GM12878 (cell line): ENCODE measurements at regions not wholly inside any gene's neighbourhood (a gene's known extent, or its start where the extent isn't known, plus 50 kb on each side); places are given as distances from the start of the nearest gene placed in this dataset.

Source experiments
- ATAC-seq: fragments of 200-7000 bp; cut with Tn5 transposase; 3 replicates; pipeline ENCODE4 v1.9.1; 2020; ENCODE audit warnings: mild to moderate bottlenecking, moderate library complexity
- BruUV-seq: library from RNA; stranded (reverse); fragments of 400-500 nt; replicated peaks from 2 replicates; lab custom pipeline; 2021; lab: Mats Ljungman, UMichigan
- CTCF ChIA-PET: fragments of 300-600 bp; sonication (Branson Sonifier 250); formaldehyde crosslinking; extraction: SDS; loops from one replicate; lab custom pipeline; 2021; ENCODE audit warnings: inconsistent platforms; lab: Yijun Ruan, JAX
- POLR2A ChIA-PET: fragments of 350-600 bp; formaldehyde crosslinking; extraction: SDS; loops from one replicate; lab custom pipeline; 2021; ENCODE audit warnings: inconsistent platforms; lab: Charles Lee
- RAD21 ChIA-PET: fragments of 300-600 bp; sonication (Branson Sonifier 250); formaldehyde crosslinking; loops from one replicate; lab custom pipeline; 2023; ENCODE audit warnings: antibody characterized with exemption; ENCODE audit not compliant: unreplicated experiment; lab: Charles Lee
- SMC1A ChIA-PET: fragments of 300-600 bp; sonication (Branson Sonifier 250); formaldehyde crosslinking; loops from one replicate; lab custom pipeline; 2023; ENCODE audit not compliant: unreplicated experiment, uncharacterized antibody; lab: Charles Lee
- DNase-seq: peaks from one replicate; pipeline ENCODE4 v3.0.0-alpha.2; 2011; ENCODE audit warnings: low read depth, low spot score
- FAIRE-seq: peaks from 3 replicates; lab custom pipeline; 2011; peaks lifted over from hg19 to GRCh38; lab: Jason Lieb, UNC
- H2AFZ ChIP-seq: 2 replicates; pipeline ENCODE4 v1.6.0; 2011; ENCODE audit warnings: low read depth, low read length, control low read depth; ENCODE audit not compliant: control insufficient read depth
- H3K27ac ChIP-seq: 2 replicates; pipeline ENCODE4 v1.5.1; 2011; ENCODE audit warnings: control low read depth; ENCODE audit not compliant: control insufficient read depth, insufficient read depth
- H3K27me3 ChIP-seq, 2 experiments: replicated peaks in 1 of 2; 2 replicates each; pipeline versions ENCODE4 v1.6.0 to v1.6.1; 2011; ENCODE audit warnings: low read length in 1 of 2; ENCODE audit not compliant: control insufficient read depth in 2 of 2, insufficient read depth in 2 of 2
- H3K36me3 ChIP-seq, 2 experiments: 2 replicates each; pipeline ENCODE4 v1.5.1; 2011; ENCODE audit warnings: low read length in 1 of 2; ENCODE audit not compliant: control insufficient read depth in 2 of 2, insufficient read depth in 2 of 2
- H3K4me1 ChIP-seq: 2 replicates; pipeline ENCODE4 v1.6.1; 2011; ENCODE audit warnings: mild to moderate bottlenecking, low read length, moderate library complexity, mixed read lengths; ENCODE audit not compliant: control insufficient read depth, insufficient read depth
- H3K4me2 ChIP-seq: 2 replicates; pipeline ENCODE4 v1.6.0; 2011; ENCODE audit warnings: control low read depth; ENCODE audit not compliant: control insufficient read depth, insufficient read depth
- H3K4me3 ChIP-seq: fragments of 200-600 bp; sonication (generic); 2 replicates; pipeline ENCODE4 v1.5.1; 2016
- H3K79me2 ChIP-seq: 2 replicates; pipeline ENCODE4 v1.6.0; 2011; ENCODE audit warnings: low read length; ENCODE audit not compliant: control insufficient read depth, insufficient read depth
- H3K9ac ChIP-seq: 2 replicates; pipeline ENCODE4 v1.8.0; 2011; ENCODE audit warnings: low read length, control low read depth, mixed read lengths; ENCODE audit not compliant: control insufficient read depth, insufficient read depth
- H3K9me3 ChIP-seq: replicated peaks from 3 replicates; pipeline ENCODE4 v1.5.1; 2011; ENCODE audit warnings: mild to moderate bottlenecking, low read length; ENCODE audit not compliant: control insufficient read depth, insufficient read depth
- H4K20me1 ChIP-seq: 2 replicates; pipeline ENCODE4 v1.6.0; 2011; ENCODE audit not compliant: control insufficient read depth, insufficient read depth
- BRCA1 ChIP-seq: IDR thresholded peaks from 2 replicates; pipeline ENCODE4 v1.6.1; 2011; ENCODE audit warnings: low read depth, low read length, improper control_type of control experiment
- CHD2 ChIP-seq: IDR thresholded peaks from 2 replicates; pipeline ENCODE4 v1.6.1; 2011; ENCODE audit warnings: low read depth, low read length, improper control_type of control experiment, borderline replicate concordance
- IKZF2 ChIP-seq, 2 experiments: fragments of 450-650 bp; IDR thresholded peaks; 2 replicates each; pipeline ENCODE4 v1.6.1; 2017; ENCODE audit warnings: mild to moderate bottlenecking in 2 of 2, moderate library complexity in 2 of 2
- MTA3 ChIP-seq: IDR thresholded peaks from 2 replicates; pipeline ENCODE4 v1.6.1; 2012; ENCODE audit warnings: low read length, inconsistent platforms, borderline replicate concordance
- PAX8 ChIP-seq: fragments of 450-650 bp; IDR thresholded peaks from 2 replicates; pipeline ENCODE4 v1.6.1; 2017; ENCODE audit warnings: mild to moderate bottlenecking, moderate library complexity
- PML ChIP-seq: IDR thresholded peaks from 2 replicates; pipeline ENCODE4 v1.6.1; 2012; ENCODE audit warnings: low read length, inconsistent platforms
- SMC3 ChIP-seq: IDR thresholded peaks from 2 replicates; pipeline ENCODE4 v1.6.1; 2011; ENCODE audit warnings: low read length, improper control_type of control experiment, borderline replicate concordance
- TARDBP ChIP-seq: IDR thresholded peaks from 2 replicates; pipeline ENCODE4 v1.6.1; 2016; ENCODE audit warnings: borderline replicate concordance
- ZNF217 ChIP-seq: fragments of 450-650 bp; IDR thresholded peaks from 2 replicates; pipeline ENCODE4 v1.6.1; 2017; ENCODE audit warnings: antibody characterized with exemption, mild to moderate bottlenecking
- ZNF24 ChIP-seq: fragments of 450-650 bp; IDR thresholded peaks from 2 replicates; pipeline ENCODE4 v1.6.1; 2017; ENCODE audit warnings: antibody characterized with exemption, mild to moderate bottlenecking
- ZNF274 ChIP-seq: IDR thresholded peaks from one replicate; pipeline ENCODE4 v1.8.0; 2011; ENCODE audit not compliant: insufficient read length, insufficient read depth
- WGBS: methylation state at CpG from one replicate; pipeline ENCODE4 v1.1.6; 2016; ENCODE audit warnings: low lambda C conversion rate; ENCODE audit not compliant: insufficient replicate concordance, insufficient coverage; ENCODE audit errors: missing lambda C conversion rate; 5-methylcytosine and 5-hydroxymethylcytosine counted together
- in situ Hi-C: fragments of 300-500 bp; cut with MboI; formaldehyde crosslinking; loops from 9 replicates; pipeline ENCODE4 v1.14.3; 2018; ENCODE audit warnings: mixed read lengths
- intact Hi-C: fragments of 100-400 bp; cut with micrococcal nuclease; formaldehyde crosslinking; loops from one replicate; pipeline ENCODE4 v1.14.2; 2022; ENCODE audit not compliant: unreplicated experiment
- TF ChIP-seq, protein P1 (sequence below): fragments of 450-650 bp; IDR thresholded peaks from 2 replicates; pipeline ENCODE4 v1.6.1; 2017; ENCODE audit warnings: mild to moderate bottlenecking, moderate library complexity
- TF ChIP-seq, protein P2 (sequence below), 3 experiments: IDR thresholded peaks in 2 of 3; conservative IDR thresholded peaks in 1 of 3; 2 replicates each; pipeline ENCODE4 v1.5.1; 2011; ENCODE audit warnings: low read depth in 3 of 3, low read length in 3 of 3, mild to moderate bottlenecking in 3 of 3, control low read depth in 2 of 3, moderate library complexity in 2 of 3, inconsistent platforms in 1 of 3, mixed read lengths in 1 of 3; ENCODE audit not compliant: control insufficient read depth in 2 of 3, insufficient read depth in 1 of 3; ENCODE audit errors: extremely low read depth in 1 of 3
- TF ChIP-seq, protein P3 (sequence below): IDR thresholded peaks from 2 replicates; pipeline ENCODE4 v1.6.1; 2012; ENCODE audit warnings: mild to moderate bottlenecking, low read depth, low read length

DNA sequence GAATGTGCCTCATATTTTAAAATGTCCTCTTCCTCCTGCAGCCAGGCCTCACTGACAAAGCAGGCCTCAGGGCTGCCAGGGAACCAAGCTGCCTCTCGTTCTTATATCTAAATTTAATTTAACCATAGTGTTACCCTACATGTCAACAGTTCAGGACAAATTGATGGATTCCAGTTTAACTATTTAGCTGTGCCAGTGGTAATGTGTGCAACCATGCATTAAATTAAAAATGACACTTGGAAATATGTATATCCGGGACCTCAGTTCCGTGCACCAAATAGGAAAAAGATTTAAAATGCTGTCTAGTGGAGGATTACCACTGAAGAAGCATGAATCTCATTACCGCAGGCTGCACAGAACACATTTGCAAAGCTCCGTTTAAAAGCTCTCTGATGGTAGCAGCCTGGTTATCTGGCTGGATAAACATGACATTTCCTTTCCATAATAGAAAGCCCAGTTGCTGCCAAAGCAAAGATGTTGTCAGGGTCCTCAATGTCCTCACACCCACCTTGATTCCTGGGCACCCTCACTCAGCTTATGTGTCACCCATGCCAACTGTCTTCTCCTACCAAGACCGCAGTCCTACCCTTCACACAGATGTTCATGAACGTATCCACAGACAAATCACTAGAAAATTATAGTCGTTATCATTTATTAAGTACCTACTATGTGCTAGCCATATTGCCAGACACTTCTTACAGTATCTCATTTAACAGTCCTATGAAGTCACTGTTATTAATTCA, 73.3 kb upstream of the FRMD4A start:
- no peak overlapping the region for H3K27ac ChIP-seq
- no peak for ATAC-seq
- SMC1A ChIA-PET: no interaction called here
- H3K4me1 ChIP-seq: no peaks in the 10 kb centered on the region
- peaks cover 2% of the 10 kb centered on the region; the same call in 1 of the 2 replicates for H4K20me1 ChIP-seq
- H3K9ac ChIP-seq: no peak overlapping the region
- 23% methylated on average over 8 of the region's 8 CpGs for WGBS
- TF ChIP-seq SMC3 (no peak), MTA3 (no peak), ZNF274 (no peak), TARDBP (no peak), PAX8 (no peak), CHD2 (no peak), IKZF2 (IDR thresholded peaks at IDR 0.05) (no peak), PML (no peak), BRCA1 (no peak), ZNF24 (no peak), ZNF217 (no peak)
- TF ChIP-seq, protein P1, sequence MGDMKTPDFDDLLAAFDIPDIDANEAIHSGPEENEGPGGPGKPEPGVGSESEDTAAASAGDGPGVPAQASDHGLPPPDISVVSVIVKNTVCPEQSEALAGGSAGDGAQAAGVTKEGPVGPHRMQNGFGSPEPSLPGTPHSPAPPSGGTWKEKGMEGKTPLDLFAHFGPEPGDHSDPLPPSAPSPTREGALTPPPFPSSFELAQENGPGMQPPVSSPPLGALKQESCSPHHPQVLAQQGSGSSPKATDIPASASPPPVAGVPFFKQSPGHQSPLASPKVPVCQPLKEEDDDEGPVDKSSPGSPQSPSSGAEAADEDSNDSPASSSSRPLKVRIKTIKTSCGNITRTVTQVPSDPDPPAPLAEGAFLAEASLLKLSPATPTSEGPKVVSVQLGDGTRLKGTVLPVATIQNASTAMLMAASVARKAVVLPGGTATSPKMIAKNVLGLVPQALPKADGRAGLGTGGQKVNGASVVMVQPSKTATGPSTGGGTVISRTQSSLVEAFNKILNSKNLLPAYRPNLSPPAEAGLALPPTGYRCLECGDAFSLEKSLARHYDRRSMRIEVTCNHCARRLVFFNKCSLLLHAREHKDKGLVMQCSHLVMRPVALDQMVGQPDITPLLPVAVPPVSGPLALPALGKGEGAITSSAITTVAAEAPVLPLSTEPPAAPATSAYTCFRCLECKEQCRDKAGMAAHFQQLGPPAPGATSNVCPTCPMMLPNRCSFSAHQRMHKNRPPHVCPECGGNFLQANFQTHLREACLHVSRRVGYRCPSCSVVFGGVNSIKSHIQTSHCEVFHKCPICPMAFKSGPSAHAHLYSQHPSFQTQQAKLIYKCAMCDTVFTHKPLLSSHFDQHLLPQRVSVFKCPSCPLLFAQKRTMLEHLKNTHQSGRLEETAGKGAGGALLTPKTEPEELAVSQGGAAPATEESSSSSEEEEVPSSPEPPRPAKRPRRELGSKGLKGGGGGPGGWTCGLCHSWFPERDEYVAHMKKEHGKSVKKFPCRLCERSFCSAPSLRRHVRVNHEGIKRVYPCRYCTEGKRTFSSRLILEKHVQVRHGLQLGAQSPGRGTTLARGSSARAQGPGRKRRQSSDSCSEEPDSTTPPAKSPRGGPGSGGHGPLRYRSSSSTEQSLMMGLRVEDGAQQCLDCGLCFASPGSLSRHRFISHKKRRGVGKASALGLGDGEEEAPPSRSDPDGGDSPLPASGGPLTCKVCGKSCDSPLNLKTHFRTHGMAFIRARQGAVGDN: no peak
- TF ChIP-seq, protein P2, sequence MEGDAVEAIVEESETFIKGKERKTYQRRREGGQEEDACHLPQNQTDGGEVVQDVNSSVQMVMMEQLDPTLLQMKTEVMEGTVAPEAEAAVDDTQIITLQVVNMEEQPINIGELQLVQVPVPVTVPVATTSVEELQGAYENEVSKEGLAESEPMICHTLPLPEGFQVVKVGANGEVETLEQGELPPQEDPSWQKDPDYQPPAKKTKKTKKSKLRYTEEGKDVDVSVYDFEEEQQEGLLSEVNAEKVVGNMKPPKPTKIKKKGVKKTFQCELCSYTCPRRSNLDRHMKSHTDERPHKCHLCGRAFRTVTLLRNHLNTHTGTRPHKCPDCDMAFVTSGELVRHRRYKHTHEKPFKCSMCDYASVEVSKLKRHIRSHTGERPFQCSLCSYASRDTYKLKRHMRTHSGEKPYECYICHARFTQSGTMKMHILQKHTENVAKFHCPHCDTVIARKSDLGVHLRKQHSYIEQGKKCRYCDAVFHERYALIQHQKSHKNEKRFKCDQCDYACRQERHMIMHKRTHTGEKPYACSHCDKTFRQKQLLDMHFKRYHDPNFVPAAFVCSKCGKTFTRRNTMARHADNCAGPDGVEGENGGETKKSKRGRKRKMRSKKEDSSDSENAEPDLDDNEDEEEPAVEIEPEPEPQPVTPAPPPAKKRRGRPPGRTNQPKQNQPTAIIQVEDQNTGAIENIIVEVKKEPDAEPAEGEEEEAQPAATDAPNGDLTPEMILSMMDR (IDR thresholded peaks at IDR 0.05 in 2 of 3, conservative IDR thresholded peaks at IDR 0.05 in 1 of 3; ENCODE audit: control insufficient read depth in 2 of 3, extremely low read depth in 1 of 3, insufficient read depth in 1 of 3, low read depth in 3 of 3, low read length in 3 of 3): no peak
- TF ChIP-seq, protein P3, sequence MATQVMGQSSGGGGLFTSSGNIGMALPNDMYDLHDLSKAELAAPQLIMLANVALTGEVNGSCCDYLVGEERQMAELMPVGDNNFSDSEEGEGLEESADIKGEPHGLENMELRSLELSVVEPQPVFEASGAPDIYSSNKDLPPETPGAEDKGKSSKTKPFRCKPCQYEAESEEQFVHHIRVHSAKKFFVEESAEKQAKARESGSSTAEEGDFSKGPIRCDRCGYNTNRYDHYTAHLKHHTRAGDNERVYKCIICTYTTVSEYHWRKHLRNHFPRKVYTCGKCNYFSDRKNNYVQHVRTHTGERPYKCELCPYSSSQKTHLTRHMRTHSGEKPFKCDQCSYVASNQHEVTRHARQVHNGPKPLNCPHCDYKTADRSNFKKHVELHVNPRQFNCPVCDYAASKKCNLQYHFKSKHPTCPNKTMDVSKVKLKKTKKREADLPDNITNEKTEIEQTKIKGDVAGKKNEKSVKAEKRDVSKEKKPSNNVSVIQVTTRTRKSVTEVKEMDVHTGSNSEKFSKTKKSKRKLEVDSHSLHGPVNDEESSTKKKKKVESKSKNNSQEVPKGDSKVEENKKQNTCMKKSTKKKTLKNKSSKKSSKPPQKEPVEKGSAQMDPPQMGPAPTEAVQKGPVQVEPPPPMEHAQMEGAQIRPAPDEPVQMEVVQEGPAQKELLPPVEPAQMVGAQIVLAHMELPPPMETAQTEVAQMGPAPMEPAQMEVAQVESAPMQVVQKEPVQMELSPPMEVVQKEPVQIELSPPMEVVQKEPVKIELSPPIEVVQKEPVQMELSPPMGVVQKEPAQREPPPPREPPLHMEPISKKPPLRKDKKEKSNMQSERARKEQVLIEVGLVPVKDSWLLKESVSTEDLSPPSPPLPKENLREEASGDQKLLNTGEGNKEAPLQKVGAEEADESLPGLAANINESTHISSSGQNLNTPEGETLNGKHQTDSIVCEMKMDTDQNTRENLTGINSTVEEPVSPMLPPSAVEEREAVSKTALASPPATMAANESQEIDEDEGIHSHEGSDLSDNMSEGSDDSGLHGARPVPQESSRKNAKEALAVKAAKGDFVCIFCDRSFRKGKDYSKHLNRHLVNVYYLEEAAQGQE: no peak
- TF ChIP-seq, all 136 proteins: peak for 0
- Histone ChIP-seq H3K4me3 (no peak overlapping the region), H3K4me2 (no peak overlapping the region), H3K79me2 (no peaks in the 10 kb centered on the region), H3K36me3 (no peaks in the 10 kb centered on the region), H3K27me3 (peaks cover 4% of the 10 kb centered on the region in 2 experiments), H2AFZ (no peak overlapping the region), H3K9me3 (no peaks in the 10 kb centered on the region; the same call in 2 of the 3 replicates)
- BruUV-seq: no TSS peak
- RAD21 ChIA-PET: no interaction called here
- CTCF ChIA-PET: no interaction called here
- DNase-seq: no peak
- intact Hi-C loops (no loop called here), in situ Hi-C loops (no loop called here)
- FAIRE-seq: no peak
- POLR2A ChIA-PET: no interaction called here
